Dermis microvascular lymphatic vessel endothelial cell (primary cell): ENCODE measurements at regions not wholly inside any gene's neighbourhood (a gene's known extent, or its start where the extent isn't known, plus 50 kb on each side); places are given as distances from the start of the nearest gene placed in this dataset.
A peak's percentile ranks its signal among the peaks of the same experiment; 100 is the strongest.
"Not testable (repeated sequence)": the region's sequence is repeated elsewhere in the genome, so short reads cannot be mapped to it uniquely, and the experiment has no call there.

Experiments
- DNase-seq, 2 donors: peaks; one replicate each; pipeline versions ENCODE4 v3.0.0 to v3.0.0-alpha.2; 2010; ENCODE audit warnings: low read depth in 2 of 2

- no peak for DNase-seq
Measured at GRCh38 chr5:115469904-115470516, 74.6 kb downstream of the FEM1C start.

GRCh38 chr5:115467628-115468027, 76.9 kb downstream of the FEM1C start:
- DNase-seq: no peak

- DNase-seq: no peak
Measured at GRCh38 chr5:115465431-115465830, 79.1 kb downstream of the FEM1C start.

GRCh38 chr5:115463983-115464382, 80.6 kb downstream of the FEM1C start:
- no peak for DNase-seq

- peak in 1 of 2 donors; percentile 44 for DNase-seq
Measured at GRCh38 chr5:115461506-115462290, 82.9 kb downstream of the FEM1C start.

- DNase-seq: no peak
Measured at GRCh38 chr5:115461093-115461492, 83.5 kb downstream of the FEM1C start.

GRCh38 chr5:115460472-115460871, 84.1 kb downstream of the FEM1C start:
- peak in 1 of 2 donors; percentile 92 for DNase-seq

- no peak for DNase-seq
Measured at GRCh38 chr5:115459855-115460341, 84.7 kb downstream of the FEM1C start.

- no peak for DNase-seq
Measured at GRCh38 chr5:115458416-115458815, 86.2 kb downstream of the FEM1C start.

GRCh38 chr5:115458003-115458409, 86.6 kb downstream of the FEM1C start:
- DNase-seq: no peak

GRCh38 chr5:115457571-115457970, 87.0 kb downstream of the FEM1C start:
- DNase-seq: no peak

GRCh38 chr5:115456539-115457040, 88.0 kb downstream of the FEM1C start:
- no peak for DNase-seq

- no peak for DNase-seq
Measured at GRCh38 chr5:115456056-115456455, 88.5 kb downstream of the FEM1C start.

GRCh38 chr5:115455301-115455707, 89.3 kb downstream of the FEM1C start:
- peak in 1 of 2 donors; percentile 87 for DNase-seq

GRCh38 chr5:115453391-115454095, 91.0 kb downstream of the FEM1C start:
- DNase-seq: no peak

- no peak for DNase-seq
Measured at GRCh38 chr5:115452536-115453235, 91.9 kb downstream of the FEM1C start.

- DNase-seq: no peak
Measured at GRCh38 chr5:115452083-115452482, 92.5 kb downstream of the FEM1C start.

GRCh38 chr5:115450741-115451140, 93.8 kb downstream of the FEM1C start:
- DNase-seq: no peak

GRCh38 chr5:115448630-115449029, 95.9 kb downstream of the FEM1C start:
- DNase-seq: not testable (repeated sequence)

- DNase-seq: no peak
Measured at GRCh38 chr5:115440782-115441451, 103.7 kb downstream of the FEM1C start.

GRCh38 chr5:115439639-115440038, 104.9 kb downstream of the FEM1C start:
- DNase-seq: no peak
